Keratinocyte (primary cell): ENCODE measurements at regions not wholly inside any gene's neighbourhood (a gene's known extent, or its start where the extent isn't known, plus 50 kb on each side); places are given as distances from the start of the nearest gene placed in this dataset.

Experiments
- DNase-seq: peaks from one replicate; pipeline ENCODE4 v3.0.0-alpha.2; 2011; ENCODE audit warnings: low read depth, missing footprints, low spot score
- FAIRE-seq: peaks from 2 replicates; lab custom pipeline; 2011; peaks lifted over from hg19 to GRCh38; lab: Jason Lieb, UNC
- H2AFZ ChIP-seq: 2 replicates; pipeline ENCODE4 v1.6.0; 2012; ENCODE audit warnings: low read length, control low read depth, inconsistent platforms; ENCODE audit not compliant: control insufficient read depth
- H3K27ac ChIP-seq: 2 replicates; pipeline ENCODE4 v1.5.1; 2011; ENCODE audit warnings: low read length; ENCODE audit not compliant: control insufficient read depth, insufficient read depth
- H3K27me3 ChIP-seq: 3 replicates; pipeline ENCODE4 v1.6.0; 2011; ENCODE audit warnings: low read length; ENCODE audit not compliant: control insufficient read depth, insufficient read depth; ENCODE audit errors: extremely low read depth
- H3K36me3 ChIP-seq, 2 experiments: 2 replicates in 1 of 2; 3 replicates in 1 of 2; pipeline ENCODE4 v1.5.1; 2011; ENCODE audit warnings: low read length in 2 of 2, mild to moderate bottlenecking in 1 of 2; ENCODE audit not compliant: control insufficient read depth in 2 of 2, insufficient read depth in 2 of 2; ENCODE audit errors: extremely low read depth in 1 of 2
- H3K4me1 ChIP-seq: 3 replicates; pipeline ENCODE4 v1.5.1; 2011; ENCODE audit warnings: low read length; ENCODE audit not compliant: control insufficient read depth, insufficient read depth; ENCODE audit errors: extremely low read depth
- H3K4me2 ChIP-seq: 3 replicates; pipeline ENCODE4 v1.6.0; 2011; ENCODE audit warnings: low read depth, low read length; ENCODE audit not compliant: control insufficient read depth, insufficient read depth; ENCODE audit errors: extremely low read depth
- H3K4me3 ChIP-seq, 3 experiments: fragments of 200-600 bp in 1 of 3; sonication (generic) in 1 of 3; 2 replicates in 2 of 3; 3 replicates in 1 of 3; pipeline ENCODE4 v1.5.1; 2011 to 2016; ENCODE audit warnings: low read length in 3 of 3, mild to moderate bottlenecking in 3 of 3, control low read depth in 2 of 3, inconsistent platforms in 1 of 3, low read depth in 1 of 3, mixed read lengths in 1 of 3, mixed run types in 1 of 3, moderate library complexity in 1 of 3; ENCODE audit not compliant: control insufficient read depth in 2 of 3, insufficient read depth in 2 of 3; ENCODE audit errors: extremely low read depth in 1 of 3
- H3K79me2 ChIP-seq: 2 replicates; pipeline ENCODE4 v1.6.0; 2012; ENCODE audit warnings: low read length; ENCODE audit not compliant: control insufficient read depth, insufficient read depth
- H3K9ac ChIP-seq: 3 replicates; pipeline ENCODE4 v1.6.0; 2011; ENCODE audit warnings: low read length; ENCODE audit not compliant: control insufficient read depth, insufficient read depth; ENCODE audit errors: extremely low read depth
- H3K9me1 ChIP-seq: 3 replicates; pipeline ENCODE4 v1.6.0; 2011; ENCODE audit warnings: low read length; ENCODE audit not compliant: control insufficient read depth, insufficient read depth; ENCODE audit errors: extremely low read depth
- H3K9me3 ChIP-seq: 2 replicates; pipeline ENCODE4 v1.5.1; 2012; ENCODE audit warnings: low read depth, low read length; ENCODE audit not compliant: control insufficient read depth
- H4K20me1 ChIP-seq: 3 replicates; pipeline ENCODE4 v1.6.0; 2011; ENCODE audit warnings: low read length; ENCODE audit not compliant: control insufficient read depth, insufficient read depth; ENCODE audit errors: extremely low read depth
- CTCF ChIP-seq, 3 experiments: IDR thresholded peaks in 1 of 3; conservative IDR thresholded peaks in 1 of 3; optimal IDR thresholded peaks in 1 of 3; 2 replicates in 2 of 3; 3 replicates in 1 of 3; pipeline versions ENCODE3 to v1.5.1; 2011; ENCODE audit warnings: low read length in 3 of 3, mild to moderate bottlenecking in 3 of 3, moderate library complexity in 2 of 3, control low read depth in 1 of 3, inconsistent platforms in 1 of 3; ENCODE audit not compliant: insufficient read depth in 2 of 3; ENCODE audit errors: extremely low read depth in 1 of 3
- EZH2 ChIP-seq: IDR thresholded peaks from one replicate; pipeline ENCODE4 v1.6.1; 2012; ENCODE audit warnings: inconsistent platforms, mild to moderate bottlenecking, low read length, moderate library complexity
- dilution Hi-C: fragments of 300-500 bp; cut with MboI; formaldehyde crosslinking; loops from one replicate; pipeline ENCODE4 v1.7.0; 2020; ENCODE audit warnings: low sequenced_read_pairs; ENCODE audit not compliant: extremely low pct_ligation_motif_present

- FAIRE-seq (no peak), DNase-seq (no peak)
- no peak overlapping the region for H3K9ac ChIP-seq
- no peaks in the 10 kb centered on the region for H3K27me3 ChIP-seq
- H3K9me1 ChIP-seq: no peaks in the 10 kb centered on the region
- TF ChIP-seq EZH2: no peak
- TF ChIP-seq CTCF (optimal IDR thresholded peaks at IDR 0.05 in 1 of 3, IDR thresholded peaks at IDR 0.05 in 1 of 3, conservative IDR thresholded peaks at IDR 0.05 in 1 of 3; ENCODE audit: extremely low read depth in 1 of 3, insufficient read depth in 2 of 3, low read length in 3 of 3): no peak
- dilution Hi-C loops: no loop called here
- no peaks in the 10 kb centered on the region for H3K9me3 ChIP-seq
- H3K27ac ChIP-seq: no peak overlapping the region
- H3K79me2 ChIP-seq: no peaks in the 10 kb centered on the region
- H3K4me3 ChIP-seq: no peak overlapping the region
- H3K4me1 ChIP-seq: no peaks in the 10 kb centered on the region
- no peak overlapping the region for H2AFZ ChIP-seq
- no peaks in the 10 kb centered on the region for H3K36me3 ChIP-seq
- H4K20me1 ChIP-seq: no peaks in the 10 kb centered on the region
- H3K4me2 ChIP-seq: no peak overlapping the region
Observed at GRCh38 chr2:155062250-155062921, 363.9 kb downstream of the KCNJ3 start.

GRCh38 chr2:155060896-155061295, 362.4 kb downstream of the KCNJ3 start:
- H3K4me3 ChIP-seq: no peak overlapping the region
- H3K4me2 ChIP-seq: no peak overlapping the region
- no peaks in the 10 kb centered on the region for H3K4me1 ChIP-seq
- no peaks in the 10 kb centered on the region for H3K27me3 ChIP-seq
- H3K9me1 ChIP-seq: no peaks in the 10 kb centered on the region
- H3K9me3 ChIP-seq: no peaks in the 10 kb centered on the region
- no peaks in the 10 kb centered on the region for H3K36me3 ChIP-seq
- H3K79me2 ChIP-seq: no peaks in the 10 kb centered on the region
- no peak for DNase-seq
- H2AFZ ChIP-seq: no peak overlapping the region
- no peak for FAIRE-seq
- TF ChIP-seq EZH2: no peak
- no peak for TF ChIP-seq CTCF (optimal IDR thresholded peaks at IDR 0.05 in 1 of 3, IDR thresholded peaks at IDR 0.05 in 1 of 3, conservative IDR thresholded peaks at IDR 0.05 in 1 of 3; ENCODE audit: extremely low read depth in 1 of 3, insufficient read depth in 2 of 3, low read length in 3 of 3)
- no peak overlapping the region for H3K27ac ChIP-seq
- dilution Hi-C loops: no loop called here
- H3K9ac ChIP-seq: no peak overlapping the region
- H4K20me1 ChIP-seq: no peaks in the 10 kb centered on the region
